ENCODE measurements at regions not wholly inside any gene's neighbourhood (a gene's known extent, or its start where the extent isn't known, plus 50 kb on each side); places are given as distances from the start of the nearest gene placed in this dataset.

GRCh38 chr5:154577416-154577815, 99.4 kb upstream of the HAND1 start:
- DNase-seq (ENCODE audit: low read depth, low spot score) = peak; percentile 18
- Histone ChIP-seq H3K27me3 (ENCODE audit: insufficient read depth, low read length) (no peaks in the 10 kb centered on the region), H3K36me3 (ENCODE audit: control insufficient read depth in 1 of 2, insufficient read depth in 2 of 2, low read length in 2 of 2) (no peaks in the 10 kb centered on the region), H3K4me3 (replicated peaks in 1 of 2; ENCODE audit: low read depth in 1 of 2, low read length in 2 of 2) (no peak overlapping the region), H3K9me3 (ENCODE audit: control insufficient read depth in 1 of 2, insufficient read depth in 1 of 2, low read depth in 1 of 2, low read length in 2 of 2) (no peaks in the 10 kb centered on the region), H3K9me2 (ENCODE audit: insufficient read depth) (no peaks in the 10 kb centered on the region), H3K79me2 (ENCODE audit: insufficient read depth, low read length) (no peaks in the 10 kb centered on the region), H3K4me1 (ENCODE audit: control insufficient read depth in 1 of 2, insufficient read depth in 2 of 2, low read length in 2 of 2) (peaks cover 8 to 29% of the 10 kb centered on the region in 2 experiments; a peak in 3 of 4 replicates), H4K20me1 (ENCODE audit: insufficient read depth) (no peaks in the 10 kb centered on the region), H3K4me2 (ENCODE audit: low read length) (peak overlapping the region; percentile 63), H2AFZ (ENCODE audit: low read depth, low read length, poor library complexity, severe bottlenecking) (no peak overlapping the region), H3K27ac (ENCODE audit: low read depth, low read length) (no peak overlapping the region), H3K9ac (ENCODE audit: low read length) (no peak overlapping the region)
- RAD21 ChIA-PET (ENCODE audit: low non-redundant PET in 1 of 2, low total read pairs in 2 of 2, uncharacterized antibody in 2 of 2, unreplicated experiment in 2 of 2) = no interaction called here
- intact Hi-C loops (cut with micrococcal nuclease) = no loop called here
- TF ChIP-seq SRF (IDR thresholded peaks at IDR 0.05; ENCODE audit: low read depth) (no peak), CEBPB (IDR thresholded peaks at IDR 0.05; ENCODE audit: low read depth) (no peak), SIN3A (IDR thresholded peaks at IDR 0.05; ENCODE audit: low read depth) (no peak), EZH2phosphoT487 (IDR thresholded peaks at IDR 0.05; ENCODE audit: borderline replicate concordance) (no peak), ZNF274 (IDR thresholded peaks at IDR 0.05; ENCODE audit: low read depth, low read length) (no peak), FOSL1 (IDR thresholded peaks at IDR 0.05; ENCODE audit: low read depth) (no peak), JUND (IDR thresholded peaks at IDR 0.05) (0 out of 2 replicates have a peak, but pooled peaks have one; percentile 10), REST (IDR thresholded peaks at IDR 0.05; ENCODE audit: low read depth) (no peak)
- no TSS peak for BruUV-seq (replicated peaks)
- peak; percentile 59 for ATAC-seq
- CTCF ChIA-PET = no interaction called here
- POLR2A ChIA-PET = interaction anchor here (1.4 kb wide), 1 partner anchor 10 kb away, joined by 3 read pairs; no protein-coding TSS in a partner anchor
